HEK293T (cell line): ENCODE measurements at regions not wholly inside any gene's neighbourhood (a gene's known extent, or its start where the extent isn't known, plus 50 kb on each side); places are given as distances from the start of the nearest gene placed in this dataset.

Source experiments
- FOXA1 ChIP-seq: fragments of 450-650 bp; IDR thresholded peaks from 2 replicates; pipeline ENCODE4 v1.6.1; 2016; ENCODE audit warnings: mild to moderate bottlenecking
- FOXK2 ChIP-seq: fragments of 450-650 bp; IDR thresholded peaks from 2 replicates; pipeline ENCODE4 v1.6.1; 2016; ENCODE audit warnings: mild to moderate bottlenecking
- NFRKB ChIP-seq: fragments of 450-650 bp; IDR thresholded peaks from 2 replicates; pipeline ENCODE4 v1.6.1; 2016; ENCODE audit warnings: mild to moderate bottlenecking, moderate library complexity
- SP1 ChIP-seq: fragments of 450-650 bp; IDR thresholded peaks from 2 replicates; pipeline ENCODE4 v1.6.1; 2017
- SUZ12 ChIP-seq: fragments of 450-650 bp; IDR thresholded peaks from 2 replicates; pipeline ENCODE4 v1.6.1; 2016; ENCODE audit warnings: mild to moderate bottlenecking

GRCh38 chr15:46127361-46127874, 492.6 kb downstream of the SQOR start:
- TF ChIP-seq SUZ12, result no peak
- TF ChIP-seq FOXA1, result no peak
- TF ChIP-seq FOXK2, result no peak
- TF ChIP-seq NFRKB, result no peak
- TF ChIP-seq SP1, result no peak
